ENCODE measurements at regions not wholly inside any gene's neighbourhood (a gene's known extent, or its start where the extent isn't known, plus 50 kb on each side); places are given as distances from the start of the nearest gene placed in this dataset.

GRCh38 chr1:82321794-82322193 lies 521.1 kb downstream of the ADGRL2 start:
- Histone ChIP-seq H3K4ac (ENCODE audit: low read depth, low read length) (no peak overlapping the region), H3K27me3 (ENCODE audit: control insufficient read depth, insufficient read depth, low read length) (no peaks in the 10 kb centered on the region), H3K9me3 (ENCODE audit: control insufficient read depth, insufficient read depth, low read length) (no peaks in the 10 kb centered on the region; the same call in 1 of the 2 replicates), H2BK5ac (ENCODE audit: low read depth, low read length, poor library complexity, severe bottlenecking) (no peak overlapping the region), H2AFZ (replicated peaks; ENCODE audit: low read length, poor library complexity) (no peak overlapping the region), H4K5ac (ENCODE audit: low read depth, low read length) (no peak overlapping the region), H4K91ac (ENCODE audit: insufficient read depth, low read depth, low read length) (no peak overlapping the region), H3K18ac (ENCODE audit: low read depth, low read length) (no peak overlapping the region), H3K14ac (replicated peaks; ENCODE audit: low read depth, low read length) (no peak overlapping the region), H3K4me3 (ENCODE audit: insufficient read depth, low read depth, low read length) (no peak overlapping the region), H4K20me1 (ENCODE audit: insufficient read depth, low read length) (no peaks in the 10 kb centered on the region), H2BK20ac (ENCODE audit: low read depth, low read length) (no peak overlapping the region), H3K27ac (ENCODE audit: insufficient read depth, low read length) (no peak overlapping the region), H4K8ac (ENCODE audit: low read depth in 2 of 2, low read length in 2 of 2) (no peak overlapping the region), H2AK5ac (ENCODE audit: low read depth, low read length) (no peak overlapping the region), H3K9me1 (ENCODE audit: insufficient read depth, low read length) (no peaks in the 10 kb centered on the region), H3K4me2 (ENCODE audit: low read depth, low read length) (no peak overlapping the region), H2BK15ac (ENCODE audit: low read depth, low read length) (no peak overlapping the region), H2AK9ac (replicated peaks; ENCODE audit: low read depth, low read length, poor library complexity) (no peak overlapping the region), H3K4me1 (ENCODE audit: control insufficient read depth, insufficient read depth, low read length) (no peaks in the 10 kb centered on the region), H3K79me1 (ENCODE audit: low read depth in 1 of 2, low read length in 2 of 2) (no peaks in the 10 kb centered on the region), H2BK120ac (ENCODE audit: low read depth, low read length) (no peak overlapping the region), H3K9ac (ENCODE audit: low read depth, low read length) (no peak overlapping the region), H3K56ac (ENCODE audit: extremely low read depth, insufficient read depth, low read length) (no peak overlapping the region), H3K23ac (ENCODE audit: low read depth, low read length) (no peak overlapping the region), H3K36me3 (ENCODE audit: control insufficient read depth, insufficient read depth, low read length) (no peaks in the 10 kb centered on the region)
- ATAC-seq (ENCODE audit: low read depth) (no peak), DNase-seq (no peak)
- dilution Hi-C loops (cut with HindIII; ENCODE audit: low sequenced_read_pairs, unreplicated experiment): no loop called here
- TF ChIP-seq SMC3 (IDR thresholded peaks at IDR 0.05; ENCODE audit: low read depth, low read length) (no peak), NFE2L2 (IDR thresholded peaks at IDR 0.05; ENCODE audit: low read depth, low read length) (no peak), ELK1 (IDR thresholded peaks at IDR 0.05; ENCODE audit: borderline replicate concordance, low read depth, low read length) (no peak), USF2 (IDR thresholded peaks at IDR 0.05; ENCODE audit: low read depth, low read length) (no peak), FOS (IDR thresholded peaks at IDR 0.05; ENCODE audit: low read depth, low read length) (no peak), MAZ (IDR thresholded peaks at IDR 0.05; ENCODE audit: borderline replicate concordance, low read depth, low read length) (no peak), MXI1 (IDR thresholded peaks at IDR 0.05; ENCODE audit: borderline replicate concordance, low read depth, low read length) (no peak), RAD21 (IDR thresholded peaks at IDR 0.05; ENCODE audit: low read length) (no peak), MAFK (IDR thresholded peaks at IDR 0.05; ENCODE audit: low read depth, low read length) (no peak), CHD1 (IDR thresholded peaks at IDR 0.05; ENCODE audit: low read depth, low read length) (no peak), CEBPB (IDR thresholded peaks at IDR 0.05; ENCODE audit: low read depth, low read length) (no peak), POLR2A (IDR thresholded peaks at IDR 0.05; ENCODE audit: low read depth, low read length) (no peak)
- ChIA-PET POLR2A (ENCODE audit: unreplicated experiment) (no interaction called here), CTCF (no interaction called here)
- in situ Hi-C loops (cut with MboI; ENCODE audit: low sequenced_read_pairs): no loop called here
- WGBS, 2 experiments (ENCODE audit: extremely low coverage in 2 of 2, insufficient read length in 1 of 2): no CpG with 5 or more reads among the region's 1 CpG
- intact Hi-C loops (cut with micrococcal nuclease): no loop called here
- BruUV-seq (replicated peaks): no TSS peak
